Fibroblast of skin of right quadriceps (primary cell): ENCODE measurements at regions not wholly inside any gene's neighbourhood (a gene's known extent, or its start where the extent isn't known, plus 50 kb on each side); places are given as distances from the start of the nearest gene placed in this dataset.
A peak's percentile ranks its signal among the peaks of the same experiment; 100 is the strongest.
"Not testable (repeated sequence)": the region's sequence is repeated elsewhere in the genome, so short reads cannot be mapped to it uniquely, and the experiment has no call there.

ENCODE experiments used
- DNase-seq: peaks from one replicate; pipeline ENCODE4 v3.0.0-alpha.2; 2013

DNA sequence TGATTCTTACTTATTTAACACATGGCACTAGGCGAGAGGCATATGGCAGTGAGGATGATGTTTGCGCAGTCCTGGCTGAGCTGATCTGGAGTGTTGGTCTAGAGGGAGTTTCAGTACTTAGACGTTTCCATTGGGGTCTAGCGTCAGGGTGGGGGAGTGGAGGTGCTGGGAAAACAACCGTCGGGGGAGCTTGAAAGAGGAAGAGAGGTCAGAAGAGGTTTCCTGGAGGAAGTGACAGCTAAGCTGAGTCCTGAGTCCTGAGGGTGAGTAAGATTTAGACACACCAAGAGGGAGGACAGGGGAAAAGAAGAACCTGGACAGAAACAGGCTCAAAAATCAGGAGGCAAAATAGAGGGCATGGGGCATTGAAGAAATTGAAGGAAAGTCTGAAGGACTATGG is 81.4 kb downstream of the ALOX5AP start:
- DNase-seq: no peak

DNA sequence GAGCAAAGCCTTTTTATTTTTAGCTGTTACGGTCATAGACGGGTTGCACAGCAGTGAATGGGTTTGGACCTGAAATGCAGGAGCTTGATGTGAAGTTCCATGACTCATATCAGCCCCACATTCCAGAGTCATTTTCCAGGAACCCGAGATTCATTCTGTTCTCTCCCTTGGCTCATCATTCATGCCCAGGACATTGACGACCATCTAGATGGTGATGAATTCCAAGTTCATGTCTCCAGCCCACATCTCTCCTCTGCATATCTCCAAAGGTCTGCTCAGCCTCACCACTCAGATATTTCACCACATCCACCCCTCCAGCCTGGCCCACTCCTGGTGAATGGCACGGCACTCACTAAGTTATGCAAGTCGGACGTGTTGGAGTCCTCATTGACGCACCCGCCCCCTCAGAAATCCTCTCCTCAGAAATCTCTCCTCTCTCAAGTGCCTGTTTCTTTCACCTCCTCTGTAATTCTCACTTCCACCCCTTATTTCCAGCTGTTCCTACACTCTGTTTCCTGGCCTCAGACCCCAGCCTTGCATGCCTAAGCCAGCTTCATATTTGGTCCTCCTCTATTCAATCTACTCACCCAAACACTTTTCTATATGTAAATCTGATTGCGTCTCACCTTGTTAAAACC is 83.1 kb downstream of the ALOX5AP start:
- peak; percentile 97 for DNase-seq

DNA sequence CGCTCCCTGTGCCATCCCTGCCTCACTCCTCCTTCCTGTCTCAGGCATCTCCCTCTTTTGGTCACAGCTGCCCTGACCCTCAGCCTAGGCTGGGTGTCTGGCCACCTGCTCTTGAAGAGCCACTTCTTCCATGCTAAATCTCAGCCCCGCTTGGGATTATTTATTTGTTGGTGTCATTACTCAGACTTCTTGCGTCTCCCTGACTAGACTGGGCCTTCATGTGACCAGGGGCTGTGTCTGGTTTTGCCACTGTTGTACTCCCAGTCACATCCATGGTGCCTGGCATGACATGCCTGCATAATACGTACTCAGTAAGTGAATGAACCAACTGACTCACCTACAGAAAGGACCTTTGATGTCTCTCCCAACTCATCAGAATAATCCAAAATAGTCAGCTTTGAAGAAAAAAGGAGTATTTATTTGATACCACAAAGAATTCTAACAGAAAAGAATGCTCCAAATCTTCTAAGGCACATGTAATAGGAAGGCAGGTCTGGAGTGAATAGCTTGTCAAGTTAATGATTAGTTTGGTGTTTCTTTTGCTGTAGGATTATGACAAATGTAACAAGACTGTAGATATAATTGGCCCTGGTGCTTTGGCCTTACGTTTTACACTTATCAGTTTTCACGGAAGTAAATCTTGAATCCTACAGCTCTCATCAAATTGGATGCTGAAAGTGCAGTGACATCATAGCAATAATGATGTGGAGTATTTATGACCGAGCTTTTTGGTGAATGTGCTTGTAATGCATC is 84.0 kb downstream of the ALOX5AP start:
- DNase-seq: peak; percentile 55

DNA sequence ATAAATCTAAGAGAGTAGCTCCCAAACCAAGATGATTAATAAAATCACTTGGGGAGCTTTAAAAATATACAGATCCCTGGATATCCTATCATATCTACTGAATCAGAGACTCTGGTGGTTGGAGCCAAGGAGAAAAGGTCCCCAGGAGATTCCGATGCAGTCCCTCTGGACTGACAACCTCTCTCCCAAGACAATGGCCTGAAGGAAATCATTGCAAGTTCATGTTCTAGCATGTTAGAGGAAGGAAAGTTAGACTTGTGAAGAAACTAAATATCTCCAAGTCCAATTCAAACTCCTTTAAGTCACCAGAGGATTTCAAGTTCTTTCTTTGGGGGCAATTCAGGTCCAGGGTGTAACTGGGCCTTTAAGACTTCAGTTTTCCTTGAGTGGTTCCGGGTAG is 84.7 kb upstream of the MEDAG start:
- no peak for DNase-seq

DNA sequence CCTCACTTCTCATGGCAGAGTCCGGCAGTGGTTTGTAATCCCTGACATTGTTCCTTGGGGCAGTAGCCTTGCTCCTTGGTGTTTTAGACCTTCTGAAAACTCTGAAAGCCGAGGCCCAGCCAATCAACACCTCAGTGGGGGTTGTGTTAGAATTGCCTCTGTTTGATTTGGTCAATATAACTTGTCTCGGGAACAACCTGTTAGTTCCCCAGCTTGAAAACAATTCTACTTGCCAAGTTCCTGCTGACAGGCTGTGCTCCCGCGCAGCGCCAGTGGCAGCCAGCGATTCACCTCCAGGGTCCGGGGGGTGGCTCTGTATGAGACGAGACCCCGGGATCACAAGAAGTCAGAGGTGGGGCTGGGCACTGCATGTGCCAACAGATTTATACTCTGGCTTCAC is 81.4 kb upstream of the MEDAG start:
- no peak for DNase-seq

DNA sequence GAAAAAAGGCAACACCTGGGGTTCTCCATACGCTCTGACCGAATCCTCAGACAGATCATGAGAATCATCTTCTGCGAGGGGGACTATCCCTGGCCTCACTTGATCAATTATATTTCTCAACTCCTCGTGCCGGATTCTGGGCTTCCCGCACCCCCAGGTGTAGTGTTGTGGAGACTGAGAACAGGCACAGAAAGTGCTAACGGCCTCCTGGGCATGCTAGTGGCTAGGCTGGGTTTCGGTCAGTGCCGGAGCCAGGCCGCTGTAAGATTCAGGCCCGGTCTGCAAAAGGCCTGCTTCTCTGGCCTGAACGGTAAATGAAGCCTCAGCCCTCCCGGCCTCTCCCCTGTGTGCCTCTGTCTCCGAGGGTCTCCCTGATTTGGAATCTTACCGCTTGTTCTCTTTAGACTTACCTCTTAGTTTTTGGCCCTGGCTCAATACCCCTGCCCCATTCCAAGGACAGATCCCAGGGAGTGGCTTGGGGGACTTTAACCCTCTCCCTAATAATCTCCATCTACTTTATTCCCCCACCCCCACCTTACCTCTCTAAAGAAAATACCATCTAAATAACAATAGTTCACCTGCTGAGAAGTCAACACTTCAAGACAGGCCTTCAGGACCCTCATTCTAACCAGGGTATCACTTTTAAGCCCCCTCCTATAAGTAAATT is 79.0 kb upstream of the MEDAG start:
- DNase-seq: no peak

DNA sequence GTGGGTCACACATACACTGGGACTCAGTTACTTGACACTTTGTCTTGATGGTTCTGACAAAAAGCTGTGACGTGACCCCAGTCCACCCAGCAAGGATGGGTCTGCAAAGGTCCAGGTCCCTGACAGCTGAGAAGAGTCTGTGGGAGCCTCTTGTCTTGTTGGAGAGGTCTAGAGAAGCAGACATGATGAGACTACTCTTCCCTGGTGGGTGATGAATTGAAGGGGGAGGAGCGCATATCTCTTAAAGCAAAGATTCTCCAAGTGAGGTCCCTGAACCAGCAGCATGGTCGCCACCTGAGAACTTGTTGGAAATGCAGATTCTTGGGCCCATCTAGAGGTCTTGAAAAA is 78.5 kb upstream of the MEDAG start:
- DNase-seq: no peak

DNA sequence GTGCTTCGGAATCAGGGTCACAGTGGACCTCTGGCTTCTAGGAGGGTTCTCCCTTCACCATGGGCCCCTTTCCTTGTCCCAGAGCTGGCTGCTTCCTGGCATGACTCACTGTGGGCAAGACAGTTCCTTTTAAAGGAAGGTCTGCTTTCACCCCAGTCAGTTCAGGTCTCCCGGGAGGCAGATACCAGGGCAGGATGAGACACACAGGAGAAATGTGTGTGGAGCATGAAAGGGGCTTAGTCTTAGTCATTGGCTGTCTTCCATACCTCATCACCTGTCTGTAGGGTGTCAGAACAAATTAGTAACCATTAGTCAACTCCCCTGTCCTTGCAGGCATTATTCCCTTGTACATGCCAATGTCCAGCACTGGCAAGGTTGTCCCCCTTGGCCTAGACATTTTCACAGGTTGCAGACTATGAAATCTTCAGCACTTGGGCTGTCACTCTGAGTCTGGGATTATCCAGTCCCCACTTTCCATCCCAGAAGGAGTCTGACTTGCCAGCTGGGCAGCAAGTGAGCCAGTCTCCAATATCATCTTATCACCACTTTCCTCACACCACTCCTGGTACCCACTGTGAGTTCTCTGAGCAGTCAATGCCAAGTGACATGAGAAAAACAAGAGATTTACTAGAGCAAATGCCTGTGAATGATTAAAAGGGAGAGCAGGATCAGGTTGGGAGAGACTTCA is 76.8 kb upstream of the MEDAG start:
- DNase-seq: peak; percentile 93

DNA sequence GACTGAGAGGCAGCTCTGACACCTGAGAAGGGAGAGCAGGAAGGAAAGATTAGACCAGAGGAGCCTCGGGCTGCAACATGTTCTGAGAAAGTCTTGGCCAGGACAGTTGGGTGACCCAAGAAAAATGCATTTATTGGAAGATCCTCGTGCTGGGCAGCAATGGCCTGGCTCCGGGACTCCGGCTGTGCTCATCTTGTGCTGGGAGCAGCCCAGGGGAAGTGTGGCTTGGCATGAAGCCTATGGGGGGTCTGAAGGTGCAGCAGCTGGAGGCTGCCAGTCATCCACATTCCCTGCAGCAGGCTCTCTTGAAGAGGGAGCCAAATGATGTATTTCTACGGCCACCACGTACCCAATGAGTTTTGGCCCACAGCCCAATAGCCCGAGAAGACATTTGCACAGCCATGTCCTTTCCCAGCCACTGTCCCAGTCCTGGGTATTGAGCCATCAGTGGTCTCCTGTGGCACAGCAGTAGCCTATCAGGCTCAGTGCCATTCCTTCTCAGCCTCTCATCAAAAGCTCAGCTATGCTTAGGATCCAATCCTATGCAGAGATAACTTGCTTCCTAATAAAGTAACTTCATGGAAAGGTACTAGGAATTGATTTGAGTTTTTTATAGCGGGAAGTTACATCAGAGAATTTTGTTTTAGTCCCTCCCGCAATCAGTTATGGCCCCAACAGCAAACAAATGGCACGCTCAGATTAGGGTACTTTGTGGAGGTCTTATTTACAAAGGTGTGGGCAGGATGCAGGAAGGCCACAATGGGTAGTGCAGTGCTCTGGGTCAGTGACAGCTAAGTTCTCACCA is 76.0 kb upstream of the MEDAG start:
- DNase-seq: no peak

DNA sequence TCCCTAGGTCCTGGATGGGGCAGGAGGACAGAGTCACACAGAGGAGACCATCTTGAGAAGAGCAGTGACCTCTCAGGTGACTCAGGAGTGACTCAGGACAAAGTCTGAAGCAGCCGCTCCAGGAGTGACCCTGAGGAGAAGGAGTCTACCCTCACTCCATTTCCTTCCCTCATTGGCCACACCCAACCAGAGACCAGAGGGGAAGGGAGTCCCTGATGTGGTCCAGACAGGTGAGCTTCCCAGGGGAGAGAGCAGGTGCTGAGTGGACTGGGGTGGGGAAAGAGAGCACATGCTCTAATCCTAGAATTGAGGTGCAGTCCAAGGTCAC is 75.5 kb upstream of the MEDAG start:
- no peak for DNase-seq

DNA sequence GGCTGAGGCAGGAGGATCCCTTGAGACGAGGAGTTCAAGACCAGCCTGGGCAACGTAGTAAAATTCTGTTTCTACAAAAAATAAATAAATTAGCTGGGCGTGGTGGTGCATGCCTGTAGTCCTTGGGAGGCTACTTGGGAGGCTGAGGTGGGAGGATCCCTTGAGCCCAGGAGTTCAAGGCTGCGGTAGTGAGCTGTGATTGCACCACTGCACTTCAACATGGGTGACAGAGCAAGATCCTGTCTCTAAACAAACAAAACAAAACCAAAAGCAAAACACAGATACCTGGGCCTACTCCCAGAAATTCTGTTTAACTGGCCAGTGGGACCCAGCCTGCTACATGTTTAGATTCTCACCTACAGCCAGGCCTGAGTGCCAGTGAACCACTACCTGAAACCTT is 74.6 kb upstream of the MEDAG start:
- no peak for DNase-seq

DNA sequence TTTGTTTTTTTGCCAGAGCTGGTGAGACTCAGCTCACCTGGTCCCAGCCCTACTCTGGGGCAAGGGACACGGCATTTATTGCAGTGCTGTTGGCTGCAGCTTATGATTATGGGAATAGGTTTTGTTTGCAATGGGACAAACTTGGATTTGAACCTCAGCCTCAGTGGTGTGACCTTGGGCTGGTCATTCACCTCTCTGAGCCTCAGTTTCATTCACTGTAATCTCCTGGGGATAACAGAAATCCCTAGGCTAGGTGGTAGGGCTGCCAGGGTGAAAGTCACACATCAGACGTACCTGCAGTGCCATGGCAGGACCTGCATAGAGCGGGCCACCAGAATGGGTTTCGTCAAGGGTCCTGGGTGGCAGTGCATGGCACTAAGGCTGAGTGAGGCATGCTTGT is 73.7 kb upstream of the MEDAG start:
- DNase-seq: no peak

DNA sequence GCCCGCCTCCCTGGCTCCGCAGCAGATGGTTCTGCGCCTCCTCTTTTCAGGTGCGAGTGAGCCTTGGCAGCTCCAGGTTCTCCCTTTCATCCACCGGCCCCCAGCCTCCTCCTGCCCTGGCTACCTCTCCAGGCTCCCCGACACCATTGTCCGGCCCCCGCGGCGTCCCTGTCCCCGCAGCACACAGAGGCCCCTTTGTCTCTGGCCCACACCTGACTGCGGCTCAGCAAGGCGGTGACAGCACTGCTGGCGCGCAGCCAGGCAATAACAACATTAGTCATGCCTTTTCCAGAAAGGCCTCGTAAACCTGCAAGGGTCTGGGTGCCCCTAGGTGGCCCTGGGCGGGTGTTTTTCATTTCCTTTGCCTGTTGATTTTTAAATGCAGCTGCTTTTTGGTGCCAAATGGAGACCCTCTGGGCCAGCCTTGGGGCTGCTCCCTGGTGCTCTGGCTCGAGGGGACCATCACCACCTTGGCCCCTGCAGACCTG is 73.2 kb upstream of the MEDAG start:
- DNase-seq: peak; percentile 73

DNA sequence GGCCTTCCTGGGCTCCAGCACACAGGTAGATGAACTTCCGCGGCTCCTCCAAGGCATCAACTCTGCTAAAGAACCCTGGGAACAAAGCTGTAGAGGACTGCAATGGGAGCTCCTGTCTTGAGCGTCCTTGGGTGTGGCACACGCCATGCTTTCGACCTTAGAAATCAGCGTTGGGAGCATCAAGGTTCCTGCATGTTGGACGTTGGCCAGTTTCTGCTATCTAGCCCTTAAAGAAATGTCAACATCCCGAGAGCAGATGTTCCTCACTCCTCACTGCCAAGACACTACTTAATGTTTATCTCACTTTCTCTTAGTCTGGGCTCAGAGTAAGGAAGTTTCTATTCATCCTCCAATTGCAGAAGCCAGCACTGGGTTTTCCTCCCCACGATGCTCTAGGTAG is 70.6 kb upstream of the MEDAG start:
- DNase-seq: no peak

DNA sequence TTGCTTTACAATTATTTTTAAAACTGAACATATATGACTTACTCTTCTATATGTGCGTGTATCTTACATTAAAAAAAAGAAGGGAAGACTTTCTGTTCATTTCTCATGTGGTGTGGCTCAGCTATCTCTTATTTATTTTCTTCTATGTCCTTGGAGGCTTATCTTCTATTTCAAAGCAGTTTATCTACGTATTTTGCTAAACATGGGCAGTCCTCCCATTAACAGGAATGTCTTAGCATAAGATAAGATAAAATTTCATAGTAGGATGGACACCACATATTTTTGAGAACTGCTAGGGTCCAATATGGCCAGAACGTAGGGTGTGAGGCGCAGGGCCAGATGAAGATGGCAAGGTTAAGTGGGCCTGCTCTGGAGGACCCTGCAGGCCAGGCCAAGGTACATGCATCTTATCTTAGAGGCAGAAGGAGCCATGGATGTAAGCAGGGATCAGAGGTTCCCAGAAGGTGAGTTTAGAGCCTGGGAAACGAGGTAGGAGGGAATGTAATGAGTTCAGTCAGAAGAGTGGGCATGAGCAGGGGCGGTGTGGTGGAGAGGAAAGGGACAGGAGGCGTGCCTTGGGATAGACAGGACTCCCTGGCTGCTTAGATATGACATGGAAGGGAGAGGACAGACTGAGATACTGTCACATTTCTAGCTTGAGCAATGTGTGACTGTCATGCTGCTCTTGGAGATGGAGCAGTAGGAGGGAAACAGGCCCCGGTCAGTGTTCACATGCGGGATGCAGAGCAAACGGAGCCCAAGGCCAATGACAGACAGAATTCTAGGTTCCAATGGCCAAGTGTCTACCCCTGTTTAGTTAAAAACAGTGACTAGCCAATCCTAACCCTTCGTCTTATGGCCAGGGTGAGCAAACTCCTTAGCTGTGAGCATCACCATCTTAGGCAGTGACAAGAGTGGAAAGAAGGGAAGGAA is 68.6 kb upstream of the MEDAG start:
- no peak for DNase-seq

DNA sequence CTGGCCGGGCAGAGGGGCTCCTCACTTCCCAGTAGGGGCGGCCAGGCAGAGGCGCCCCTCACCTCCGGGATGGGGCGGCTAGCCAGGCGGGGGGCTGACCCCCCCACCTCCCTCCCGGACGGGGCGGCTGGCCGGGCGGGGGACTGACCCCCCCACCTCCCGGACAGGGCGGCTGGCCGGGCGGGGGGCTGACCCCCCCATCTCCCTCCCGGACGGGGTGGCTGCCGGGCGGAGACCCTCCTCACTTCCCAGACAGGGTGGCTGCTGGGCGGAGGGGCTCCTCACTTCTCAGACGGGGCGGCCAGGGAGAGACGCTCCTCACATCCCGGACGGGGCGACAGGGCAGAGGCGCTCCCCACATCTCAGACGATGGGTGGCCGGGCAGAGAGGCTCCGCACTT is 66.4 kb upstream of the MEDAG start:
- DNase-seq: not testable (repeated sequence)

DNA sequence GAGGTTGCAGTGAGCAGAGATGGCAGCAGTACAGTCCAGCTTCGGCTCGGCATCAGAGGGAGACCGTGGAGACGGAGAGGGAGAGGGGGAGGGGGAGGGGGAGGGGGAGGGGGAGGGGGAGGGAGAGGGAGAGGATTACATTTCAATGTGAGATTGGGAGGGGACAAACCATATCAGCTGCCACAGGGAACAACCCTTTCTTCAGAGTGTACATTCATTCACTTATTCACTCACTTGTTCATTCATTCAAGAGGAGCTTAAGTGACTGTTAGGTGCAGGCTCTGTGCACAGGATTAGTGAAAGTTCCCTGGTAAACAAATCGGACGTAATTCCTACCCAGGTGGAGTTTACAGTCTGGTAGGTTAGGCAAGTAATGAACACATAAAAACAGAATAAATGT is 65.6 kb upstream of the MEDAG start:
- no peak for DNase-seq

DNA sequence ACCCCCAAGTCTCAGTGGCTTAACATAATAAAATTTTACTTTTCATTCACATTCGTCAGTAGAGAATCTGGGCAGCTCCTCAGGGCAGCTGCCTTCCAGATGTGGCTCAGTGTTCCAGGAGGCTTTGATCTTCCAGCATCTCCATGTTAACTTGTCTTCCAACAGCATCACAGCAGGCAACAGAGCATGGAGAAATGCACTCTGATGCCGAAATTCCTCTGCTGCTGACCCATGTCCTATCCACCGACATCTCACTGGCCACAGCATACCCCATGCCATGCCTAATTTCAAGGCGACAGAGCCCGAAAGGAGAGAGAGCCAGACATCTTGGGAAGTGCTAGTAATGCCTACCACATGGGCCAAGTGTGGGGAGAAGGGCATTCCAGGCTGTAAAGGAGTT is 64.9 kb upstream of the MEDAG start:
- peak; percentile 50 for DNase-seq

DNA sequence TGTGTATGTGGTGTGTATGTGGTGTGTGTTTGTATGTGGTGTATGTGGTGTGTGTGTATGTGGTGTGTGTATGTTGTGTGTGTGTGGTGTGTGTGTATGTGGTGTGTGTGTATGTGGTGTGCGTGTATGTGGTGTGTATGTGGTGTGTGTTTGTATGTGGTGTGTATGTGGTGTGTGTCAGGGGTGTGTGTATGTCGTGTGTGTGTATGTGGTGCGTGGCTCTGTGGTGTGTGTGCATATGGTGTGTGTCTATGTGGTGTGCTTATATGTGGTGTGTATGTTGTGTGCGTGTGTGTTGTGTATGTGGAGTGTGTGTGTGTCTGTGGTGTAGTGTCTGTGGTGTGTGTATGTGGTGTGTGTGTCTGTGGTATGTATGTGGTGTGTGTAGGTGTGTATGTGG is 62.5 kb upstream of the MEDAG start:
- no peak for DNase-seq

DNA sequence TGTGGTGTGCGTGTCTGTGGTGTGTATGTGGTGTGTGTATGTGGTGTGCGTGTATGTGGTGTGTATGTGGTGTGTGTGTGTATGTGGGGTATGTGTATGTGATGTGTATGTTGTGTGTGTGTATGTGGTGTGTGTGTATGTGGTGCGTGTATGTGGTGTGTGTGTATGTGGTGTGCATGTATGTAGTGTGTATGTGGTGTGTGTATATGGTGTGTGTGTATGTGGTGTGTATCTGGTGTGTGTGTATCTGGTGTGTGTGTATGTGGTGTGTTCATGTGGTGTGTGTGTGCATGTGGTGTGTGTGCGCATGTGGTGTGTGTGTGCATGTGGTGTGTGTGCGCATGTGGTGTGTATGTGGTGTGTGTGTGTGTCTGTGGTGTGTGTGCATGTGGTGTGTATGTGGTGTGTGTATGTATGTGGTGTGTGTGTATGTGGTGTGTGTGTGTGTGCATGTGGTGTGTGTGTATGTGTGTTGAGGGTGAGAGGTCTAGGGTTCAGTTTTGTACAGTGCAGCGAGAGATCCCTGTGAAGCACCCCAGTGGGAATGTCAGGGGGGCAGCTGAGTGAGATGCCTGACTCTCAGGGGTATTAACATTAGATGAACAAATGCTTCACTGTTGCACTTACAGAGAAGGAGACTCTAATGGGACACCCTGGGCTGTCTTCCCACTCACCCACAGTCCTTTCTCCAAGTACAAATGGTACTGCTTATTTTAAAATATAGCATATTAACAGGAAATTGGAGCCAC is 61.3 kb upstream of the MEDAG start:
- no peak for DNase-seq
